H54 (cell line): ENCODE measurements at regions not wholly inside any gene's neighbourhood (a gene's known extent, or its start where the extent isn't known, plus 50 kb on each side); places are given as distances from the start of the nearest gene placed in this dataset.

Source experiments
- DNase-seq: peaks from one replicate; pipeline ENCODE4 v3.0.0; 2011; ENCODE audit warnings: low spot score, mixed read lengths; ENCODE audit not compliant: insufficient read length
- FAIRE-seq: peaks from 3 replicates; lab custom pipeline; 2011; peaks lifted over from hg19 to GRCh38; lab: Jason Lieb, UNC
- POLR2A ChIP-seq: IDR thresholded peaks from 2 replicates; pipeline ENCODE4 v1.6.1; 2011; ENCODE audit warnings: low read depth, mild to moderate bottlenecking, low read length

- FAIRE-seq, result no peak
- DNase-seq, result no peak
- no peak for TF ChIP-seq POLR2A
Observed at GRCh38 chr3:84439476-84439875, 519.3 kb upstream of the CADM2 start.

- FAIRE-seq, result no peak
- no peak for TF ChIP-seq POLR2A
- DNase-seq, result no peak
Observed at GRCh38 chr3:84440291-84440690, 518.5 kb upstream of the CADM2 start.

- FAIRE-seq (no peak), DNase-seq (no peak)
- no peak for TF ChIP-seq POLR2A
Observed at GRCh38 chr3:84442533-84442932, 516.3 kb upstream of the CADM2 start.

- FAIRE-seq (no peak), DNase-seq (no peak)
- no peak for TF ChIP-seq POLR2A
Observed at GRCh38 chr3:84444726-84445521, 513.9 kb upstream of the CADM2 start.

GRCh38 chr3:84487296-84487695, 471.5 kb upstream of the CADM2 start:
- FAIRE-seq (no peak), DNase-seq (no peak)
- TF ChIP-seq POLR2A, result no peak

GRCh38 chr3:84504761-84505160, 454.0 kb upstream of the CADM2 start:
- no peak for TF ChIP-seq POLR2A
- DNase-seq (no peak), FAIRE-seq (no peak)

GRCh38 chr3:84510007-84510406, 448.8 kb upstream of the CADM2 start:
- DNase-seq, result no peak
- TF ChIP-seq POLR2A, result no peak
- no peak for FAIRE-seq

GRCh38 chr3:84522893-84523292, 435.9 kb upstream of the CADM2 start:
- FAIRE-seq (no peak), DNase-seq (no peak)
- no peak for TF ChIP-seq POLR2A

GRCh38 chr3:84536916-84537315, 421.9 kb upstream of the CADM2 start:
- FAIRE-seq (no peak), DNase-seq (no peak)
- TF ChIP-seq POLR2A, result no peak

- FAIRE-seq (no peak), DNase-seq (no peak)
Observed at GRCh38 chr3:84538597-84538996, 420.2 kb upstream of the CADM2 start.

GRCh38 chr3:84547207-84547606, 411.6 kb upstream of the CADM2 start:
- no peak for TF ChIP-seq POLR2A
- FAIRE-seq (no peak), DNase-seq (no peak)

More at GRCh38 chr3:84538597-84538996, 420.2 kb upstream of the CADM2 start:
- no peak for TF ChIP-seq POLR2A

- no peak for TF ChIP-seq POLR2A
- FAIRE-seq (peak; percentile 85), DNase-seq (peak; percentile 5)
Observed at GRCh38 chr3:84547971-84548970, 410.5 kb upstream of the CADM2 start.

GRCh38 chr3:84555629-84556028, 403.2 kb upstream of the CADM2 start:
- TF ChIP-seq POLR2A, result no peak
- DNase-seq (no peak), FAIRE-seq (no peak)

GRCh38 chr3:84566256-84566655, 392.5 kb upstream of the CADM2 start:
- no peak for FAIRE-seq
- no peak for TF ChIP-seq POLR2A
- DNase-seq, result no peak
